HL-60 (cell line): ENCODE measurements at regions not wholly inside any gene's neighbourhood (a gene's known extent, or its start where the extent isn't known, plus 50 kb on each side); places are given as distances from the start of the nearest gene placed in this dataset.

Source experiments
- GABPA ChIP-seq: IDR thresholded peaks from 2 replicates; pipeline ENCODE4 v1.6.1; 2012; ENCODE audit warnings: low read depth
- POLR2AphosphoS5 ChIP-seq: IDR thresholded peaks from 2 replicates; pipeline ENCODE4 v1.6.1; 2012; ENCODE audit warnings: low read depth
- REST ChIP-seq: IDR thresholded peaks from 2 replicates; pipeline ENCODE4 v1.6.1; 2012; ENCODE audit warnings: low read depth; ENCODE audit not compliant: insufficient replicate concordance
- SPI1 ChIP-seq: IDR thresholded peaks from 2 replicates; pipeline ENCODE4 v1.6.1; 2012; ENCODE audit warnings: low read depth, mild to moderate bottlenecking, borderline replicate concordance
- TF ChIP-seq, protein P1 (sequence below): IDR thresholded peaks from one replicate; pipeline ENCODE4 v1.5.1; 2011; ENCODE audit warnings: low read length, control low read depth, inconsistent platforms; ENCODE audit not compliant: insufficient read depth

- TF ChIP-seq, protein P1, sequence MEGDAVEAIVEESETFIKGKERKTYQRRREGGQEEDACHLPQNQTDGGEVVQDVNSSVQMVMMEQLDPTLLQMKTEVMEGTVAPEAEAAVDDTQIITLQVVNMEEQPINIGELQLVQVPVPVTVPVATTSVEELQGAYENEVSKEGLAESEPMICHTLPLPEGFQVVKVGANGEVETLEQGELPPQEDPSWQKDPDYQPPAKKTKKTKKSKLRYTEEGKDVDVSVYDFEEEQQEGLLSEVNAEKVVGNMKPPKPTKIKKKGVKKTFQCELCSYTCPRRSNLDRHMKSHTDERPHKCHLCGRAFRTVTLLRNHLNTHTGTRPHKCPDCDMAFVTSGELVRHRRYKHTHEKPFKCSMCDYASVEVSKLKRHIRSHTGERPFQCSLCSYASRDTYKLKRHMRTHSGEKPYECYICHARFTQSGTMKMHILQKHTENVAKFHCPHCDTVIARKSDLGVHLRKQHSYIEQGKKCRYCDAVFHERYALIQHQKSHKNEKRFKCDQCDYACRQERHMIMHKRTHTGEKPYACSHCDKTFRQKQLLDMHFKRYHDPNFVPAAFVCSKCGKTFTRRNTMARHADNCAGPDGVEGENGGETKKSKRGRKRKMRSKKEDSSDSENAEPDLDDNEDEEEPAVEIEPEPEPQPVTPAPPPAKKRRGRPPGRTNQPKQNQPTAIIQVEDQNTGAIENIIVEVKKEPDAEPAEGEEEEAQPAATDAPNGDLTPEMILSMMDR = no peak
- TF ChIP-seq REST (no peak), GABPA (no peak), POLR2AphosphoS5 (no peak), SPI1 (no peak)
Observed at GRCh38 chr9:17905781-17906175, 326.9 kb downstream of the SH3GL2 start.
